IPS-18c (cell line): ENCODE measurements at regions not wholly inside any gene's neighbourhood (a gene's known extent, or its start where the extent isn't known, plus 50 kb on each side); places are given as distances from the start of the nearest gene placed in this dataset.

Experiments used
- H3K4me3 ChIP-seq: 2 replicates; pipeline ENCODE4 v1.7.0; 2013; ENCODE audit warnings: low read depth, mild to moderate bottlenecking, low read length, moderate library complexity; ENCODE audit not compliant: insufficient read depth
- H3K9me3 ChIP-seq: one replicate; pipeline ENCODE4 v1.6.1; 2013; ENCODE audit warnings: mild to moderate bottlenecking, low read length, moderate library complexity; ENCODE audit not compliant: control insufficient read depth, insufficient read depth

GRCh38 chr16:7124701-7125100 is 207.9 kb upstream of the RBFOX1 start:
- H3K9me3 ChIP-seq, result no peaks in the 10 kb centered on the region
- no peak overlapping the region for H3K4me3 ChIP-seq

GRCh38 chr16:7124242-7124641 is 208.4 kb upstream of the RBFOX1 start:
- H3K4me3 ChIP-seq, result no peak overlapping the region

GRCh38 chr16:7116734-7117133 is 215.9 kb upstream of the RBFOX1 start:
- no peaks in the 10 kb centered on the region for H3K9me3 ChIP-seq

More at GRCh38 chr16:7124242-7124641, 208.4 kb upstream of the RBFOX1 start:
- no peaks in the 10 kb centered on the region for H3K9me3 ChIP-seq

GRCh38 chr16:7115898-7116297 is 216.7 kb upstream of the RBFOX1 start:
- Histone ChIP-seq H3K9me3 (no peaks in the 10 kb centered on the region), H3K4me3 (no peak overlapping the region)

More at GRCh38 chr16:7116734-7117133, 215.9 kb upstream of the RBFOX1 start:
- H3K4me3 ChIP-seq, result no peak overlapping the region

GRCh38 chr16:7113949-7114348 is 218.7 kb upstream of the RBFOX1 start:
- H3K4me3 ChIP-seq, result no peak overlapping the region
- H3K9me3 ChIP-seq, result no peaks in the 10 kb centered on the region

GRCh38 chr16:7113395-7113794 is 219.2 kb upstream of the RBFOX1 start:
- no peak overlapping the region for H3K4me3 ChIP-seq
- H3K9me3 ChIP-seq, result no peaks in the 10 kb centered on the region

- H3K9me3 ChIP-seq, result no peaks in the 10 kb centered on the region
- H3K4me3 ChIP-seq, result no peak overlapping the region
Observed at GRCh38 chr16:7111265-7111664, 221.4 kb upstream of the RBFOX1 start.

GRCh38 chr16:7107436-7107835 is 225.2 kb upstream of the RBFOX1 start:
- H3K9me3 ChIP-seq, result no peaks in the 10 kb centered on the region

GRCh38 chr16:7103056-7103455 is 229.6 kb upstream of the RBFOX1 start:
- H3K4me3 ChIP-seq, result no peak overlapping the region
- H3K9me3 ChIP-seq, result no peaks in the 10 kb centered on the region

More at GRCh38 chr16:7107436-7107835, 225.2 kb upstream of the RBFOX1 start:
- no peak overlapping the region for H3K4me3 ChIP-seq

GRCh38 chr16:7101054-7101453 is 231.6 kb upstream of the RBFOX1 start:
- Histone ChIP-seq H3K9me3 (no peaks in the 10 kb centered on the region), H3K4me3 (no peak overlapping the region)

- no peak overlapping the region for H3K4me3 ChIP-seq
Observed at GRCh38 chr16:7097518-7097917, 235.1 kb upstream of the RBFOX1 start.

GRCh38 chr16:7093511-7093910 is 239.1 kb upstream of the RBFOX1 start:
- H3K9me3 ChIP-seq, result no peaks in the 10 kb centered on the region
- H3K4me3 ChIP-seq, result no peak overlapping the region

More at GRCh38 chr16:7097518-7097917, 235.1 kb upstream of the RBFOX1 start:
- no peaks in the 10 kb centered on the region for H3K9me3 ChIP-seq

GRCh38 chr16:7090628-7091115 is 242.0 kb upstream of the RBFOX1 start:
- no peak overlapping the region for H3K4me3 ChIP-seq
- no peaks in the 10 kb centered on the region for H3K9me3 ChIP-seq

GRCh38 chr16:7089751-7090150 is 242.9 kb upstream of the RBFOX1 start:
- H3K9me3 ChIP-seq, result no peaks in the 10 kb centered on the region
- no peak overlapping the region for H3K4me3 ChIP-seq

- no peak overlapping the region for H3K4me3 ChIP-seq
Observed at GRCh38 chr16:7088711-7089110, 243.9 kb upstream of the RBFOX1 start.

GRCh38 chr16:7086822-7087616 is 245.6 kb upstream of the RBFOX1 start:
- no peak overlapping the region for H3K4me3 ChIP-seq
- H3K9me3 ChIP-seq, result no peaks in the 10 kb centered on the region

More at GRCh38 chr16:7088711-7089110, 243.9 kb upstream of the RBFOX1 start:
- no peaks in the 10 kb centered on the region for H3K9me3 ChIP-seq

GRCh38 chr16:7085776-7086175 is 246.9 kb upstream of the RBFOX1 start:
- Histone ChIP-seq H3K9me3 (no peaks in the 10 kb centered on the region), H3K4me3 (no peak overlapping the region)

- H3K4me3 ChIP-seq, result no peak overlapping the region
- no peaks in the 10 kb centered on the region for H3K9me3 ChIP-seq
Observed at GRCh38 chr16:7083096-7083495, 249.5 kb upstream of the RBFOX1 start.
